K562 (cell line): ENCODE measurements at regions not wholly inside any gene's neighbourhood (a gene's known extent, or its start where the extent isn't known, plus 50 kb on each side); places are given as distances from the start of the nearest gene placed in this dataset.

Experiments used
- ATAC-seq: fragments of 200-7000 bp; cut with Tn5 transposase; 3 replicates; pipeline ENCODE4 v1.9.1; 2020; ENCODE audit warnings: moderate library complexity
- BruUV-seq: library from RNA; stranded (reverse); fragments of 400-500 nt; replicated peaks from 2 replicates; lab custom pipeline; 2021; lab: Mats Ljungman, UMichigan
- CTCF ChIA-PET: fragments of 300-600 bp; formaldehyde crosslinking; extraction: SDS; loops from one replicate; lab custom pipeline; 2021; ENCODE audit warnings: low intra/inter-chr PET ratio; lab: Yijun Ruan, JAX
- POLR2A ChIA-PET: fragments of 300-600, 350-650 bp; sonication (Branson Sonifier 250); formaldehyde crosslinking; extraction: SDS; loops from one replicate; lab custom pipeline; 2021; ENCODE audit warnings: antibody characterized with exemption, inconsistent platforms; lab: Yijun Ruan, JAX
- DNase-seq, 4 experiments: peaks; one replicate each; pipeline versions ENCODE4 v3.0.0 to v3.0.0-alpha.2; 2011 to 2018; ENCODE audit warnings: low spot score in 3 of 4, mixed read lengths in 3 of 4; ENCODE audit errors: extremely low read depth in 1 of 4
- FAIRE-seq: peaks from 2 replicates; lab custom pipeline; 2011; peaks lifted over from hg19 to GRCh38; lab: Jason Lieb, UNC
- H2AFZ ChIP-seq: 2 replicates; pipeline ENCODE4 v1.6.0; 2011; ENCODE audit warnings: low read depth, low read length, control low read depth, inconsistent platforms
- H3K27ac ChIP-seq: fragments of 200-600 bp; 3 replicates; pipeline ENCODE4 v1.8.0; 2011; ENCODE audit warnings: low read depth, mild to moderate bottlenecking, control low read depth, inconsistent platforms, low read length, moderate library complexity, mixed read lengths; ENCODE audit errors: extremely low read depth
- H3K27me3 ChIP-seq, 2 experiments: fragments of 300-600 bp in 1 of 2; 2 replicates in 1 of 2; 3 replicates in 1 of 2; pipeline versions ENCODE4 v1.6.0 to v1.8.0; 2011; ENCODE audit warnings: inconsistent platforms in 2 of 2, low read length in 2 of 2, mild to moderate bottlenecking in 1 of 2, mixed read lengths in 1 of 2, moderate library complexity in 1 of 2; ENCODE audit not compliant: control insufficient read depth in 2 of 2, insufficient read depth in 2 of 2
- H3K36me3 ChIP-seq: fragments of 300-600 bp; 3 replicates; pipeline ENCODE4 v1.8.0; 2011; ENCODE audit warnings: mild to moderate bottlenecking, low read length, inconsistent platforms; ENCODE audit not compliant: control insufficient read depth, insufficient read depth
- H3K4me1 ChIP-seq, 2 experiments: fragments of 200-600 bp in 1 of 2; replicated peaks in 1 of 2; 2 replicates in 1 of 2; 3 replicates in 1 of 2; pipeline versions ENCODE4 v1.5.1 to v1.8.0; 2011; ENCODE audit warnings: inconsistent platforms in 2 of 2, low read length in 2 of 2, mild to moderate bottlenecking in 1 of 2, mixed read lengths in 1 of 2, moderate library complexity in 1 of 2; ENCODE audit not compliant: control insufficient read depth in 2 of 2, insufficient read depth in 2 of 2
- H3K4me2 ChIP-seq: 2 replicates; pipeline ENCODE4 v1.6.1; 2011; ENCODE audit warnings: low read length, control low read depth, inconsistent platforms, mixed read lengths; ENCODE audit not compliant: insufficient read depth
- H3K4me3 ChIP-seq: fragments of 200-600 bp; sonication (generic), shearing (Covaris generic); 2 replicates; pipeline ENCODE4 v1.5.1; 2016; ENCODE audit warnings: control low read depth, inconsistent platforms
- H3K79me2 ChIP-seq: fragments of 200-600 bp; 3 replicates; pipeline ENCODE4 v1.8.0; 2011; ENCODE audit warnings: low read length, inconsistent platforms; ENCODE audit not compliant: control insufficient read depth, insufficient read depth
- H3K9ac ChIP-seq, 2 experiments: 2 replicates each; pipeline versions ENCODE4 v1.6.0 to v1.6.1; 2011; ENCODE audit warnings: low read depth in 2 of 2, low read length in 2 of 2, control low read depth in 1 of 2, inconsistent platforms in 1 of 2, mild to moderate bottlenecking in 1 of 2, mixed read lengths in 1 of 2; ENCODE audit not compliant: insufficient read depth in 1 of 2
- H3K9me1 ChIP-seq: one replicate; pipeline ENCODE4 v1.6.0; 2011; ENCODE audit warnings: inconsistent platforms, mild to moderate bottlenecking, low read length, moderate library complexity; ENCODE audit not compliant: control insufficient read depth, insufficient read depth
- H3K9me3 ChIP-seq: replicated peaks from 2 replicates; pipeline ENCODE4 v1.5.1; 2011; ENCODE audit warnings: low read depth, low read length, inconsistent platforms; ENCODE audit not compliant: control insufficient read depth, insufficient read depth
- H4K20me1 ChIP-seq: replicated peaks from 2 replicates; pipeline ENCODE4 v1.6.1; 2011; ENCODE audit warnings: low read length, inconsistent platforms, mixed read lengths; ENCODE audit not compliant: control insufficient read depth, insufficient read depth
- CCAR2 ChIP-seq: fragments of 200-400 bp; formaldehyde crosslinking; IDR thresholded peaks from 2 replicates; pipeline ENCODE4 v1.6.1; 2017; ENCODE audit warnings: mild to moderate bottlenecking, low read depth, low read length
- CLOCK ChIP-seq: fragments of 250-450 bp; sonication (Bioruptor Pico); IDR thresholded peaks from 2 replicates; pipeline ENCODE4 v1.4.0; 2020; ENCODE audit warnings: mild to moderate bottlenecking, moderate library complexity, borderline replicate concordance
- ETV5 ChIP-seq: sonication (generic); formaldehyde crosslinking; IDR thresholded peaks from 2 replicates; pipeline ENCODE4 v1.4.0; 2020; ENCODE audit warnings: low read depth, mild to moderate bottlenecking, missing genetic modification reagents
- GATA2 ChIP-seq: sonication (generic); formaldehyde crosslinking; IDR thresholded peaks from 2 replicates; pipeline ENCODE4 v1.4.0; 2020; ENCODE audit warnings: mild to moderate bottlenecking, missing genetic modification reagents
- KDM1A ChIP-seq, 2 experiments: fragments of 450-650 bp; IDR thresholded peaks; 2 replicates each; pipeline ENCODE4 v1.6.1; 2016; ENCODE audit warnings: mild to moderate bottlenecking in 2 of 2
- MNT ChIP-seq, 2 experiments: fragments of 450-650 bp; conservative IDR thresholded peaks; 2 replicates each; pipeline ENCODE4 v1.6.1; 2017; ENCODE audit warnings: mild to moderate bottlenecking in 2 of 2, moderate library complexity in 2 of 2
- NFE2L1 ChIP-seq: fragments of 450-650 bp; IDR thresholded peaks from 2 replicates; pipeline ENCODE4 v1.6.1; 2016; ENCODE audit warnings: missing genetic modification characterization, low read depth, mild to moderate bottlenecking, missing compliant biosample characterization, moderate library complexity, borderline replicate concordance
- POLR2A ChIP-seq: fragments of 450-650 bp; conservative IDR thresholded peaks from 2 replicates; pipeline ENCODE4 v1.6.1; 2016
- PTBP1 ChIP-seq: fragments of 200-400 bp; formaldehyde crosslinking; IDR thresholded peaks from 2 replicates; pipeline ENCODE4 v1.6.1; 2017; ENCODE audit warnings: low read depth, low read length
- STAT5B ChIP-seq: fragments of 250-450 bp; sonication (Bioruptor Pico); IDR thresholded peaks from 2 replicates; pipeline ENCODE4 v1.8.0; 2021; ENCODE audit warnings: mild to moderate bottlenecking, inconsistent platforms
- SUPT5H ChIP-seq: fragments of 450-650 bp; IDR thresholded peaks from 2 replicates; pipeline ENCODE4 v1.6.1; 2016
- THRAP3 ChIP-seq: fragments of 450-650 bp; IDR thresholded peaks from 2 replicates; pipeline ENCODE4 v1.6.1; 2016; ENCODE audit warnings: mild to moderate bottlenecking, inconsistent platforms, borderline replicate concordance
- ZNF311 ChIP-seq: fragments of 250-450 bp; sonication (Bioruptor Pico); IDR thresholded peaks from 2 replicates; pipeline ENCODE4 v1.4.0; 2020; ENCODE audit warnings: mild to moderate bottlenecking, moderate library complexity
- ZNF384 ChIP-seq: IDR thresholded peaks from 2 replicates; pipeline ENCODE4 v1.6.1; 2012; ENCODE audit warnings: low read depth, low read length, improper control_type of control experiment
- ZNF511 ChIP-seq: sonication (generic); formaldehyde crosslinking; IDR thresholded peaks from 2 replicates; pipeline ENCODE4 v1.8.0; 2022; ENCODE audit warnings: mild to moderate bottlenecking, missing genetic modification reagents
- WGBS: fragments of 100-300 bp; shearing (Covaris generic); methylation state at CpG from one replicate; pipeline ENCODE4 v1.1.6; 2016; ENCODE audit warnings: low coverage, mixed read lengths; ENCODE audit not compliant: insufficient coverage; ENCODE audit errors: missing lambda C conversion rate; 5-methylcytosine and 5-hydroxymethylcytosine counted together
- in situ Hi-C: fragments of 300-500 bp; cut with MboI; formaldehyde crosslinking; loops from 4 replicates; pipeline ENCODE4 v1.15.0; 2018; ENCODE audit warnings: inconsistent platforms, mixed read lengths
- intact Hi-C: fragments of 100-400 bp; cut with micrococcal nuclease; formaldehyde crosslinking; loops from 2 replicates; pipeline ENCODE4 v1.14.2; 2022

- in situ Hi-C loops, result no loop called here
- no peaks in the 10 kb centered on the region for H3K36me3 ChIP-seq
- ATAC-seq, result no peak
- no peaks in the 10 kb centered on the region for H3K4me1 ChIP-seq
- no peak overlapping the region for H3K27ac ChIP-seq
- no peak overlapping the region for H3K4me3 ChIP-seq
- no peaks in the 10 kb centered on the region for H3K79me2 ChIP-seq
- no peak for DNase-seq
- no peaks in the 10 kb centered on the region for H3K9me1 ChIP-seq
- no peak for FAIRE-seq
- no TSS peak for BruUV-seq
- H3K9ac ChIP-seq, result no peak overlapping the region
- no peak overlapping the region for H3K4me2 ChIP-seq
- ChIA-PET CTCF (no interaction called here), POLR2A (no interaction called here)
- no peak overlapping the region for H2AFZ ChIP-seq
- H4K20me1 ChIP-seq, result no peaks in the 10 kb centered on the region
- no peaks in the 10 kb centered on the region for H3K27me3 ChIP-seq
- H3K9me3 ChIP-seq, result no peaks in the 10 kb centered on the region
- WGBS, result 1% methylated on average over 9 of the region's 9 CpGs
- intact Hi-C loops, result no loop called here
- TF ChIP-seq PTBP1 (no peak), CLOCK (CRISPR knock-in tag) (no peak), STAT5B (CRISPR knock-in tag) (no peak), SUPT5H (no peak), POLR2A (no peak), GATA2 (CRISPR knock-in tag) (no peak), ETV5 (no peak), THRAP3 (no peak), CCAR2 (no peak), NFE2L1 (tag) (no peak), ZNF311 (no peak), KDM1A (IDR thresholded peaks at IDR 0.05) (no peak), ZNF384 (no peak), MNT (conservative IDR thresholded peaks at IDR 0.05) (no peak), ZNF511 (CRISPR knock-in tag) (no peak)
Observed at GRCh38 chr7:57384380-57384779, 65.6 kb upstream of the ZNF716 start.
